ENCODE measurements at regions not wholly inside any gene's neighbourhood (a gene's known extent, or its start where the extent isn't known, plus 50 kb on each side); places are given as distances from the start of the nearest gene placed in this dataset.
"Not testable (repeated sequence)": the region's sequence is repeated elsewhere in the genome, so short reads cannot be mapped to it uniquely, and the experiment has no call there.

GRCh38 chr1:172855983-172856382 lies 194.8 kb downstream of the TNFSF18 start:
- TF ChIP-seq EZH2 (IDR thresholded peaks at IDR 0.05; ENCODE audit: insufficient read depth, poor library complexity, severe bottlenecking); EZH2phosphoT487 (IDR thresholded peaks at IDR 0.05; ENCODE audit: insufficient read depth, low read depth): not testable (repeated sequence)

All from GM23248 (cell line).